GM23338 (cell line): ENCODE measurements at regions not wholly inside any gene's neighbourhood (a gene's known extent, or its start where the extent isn't known, plus 50 kb on each side); places are given as distances from the start of the nearest gene placed in this dataset.

Experiments used
- ATAC-seq: fragments of 200-7000 bp; cut with Tn5 transposase; 3 replicates; pipeline ENCODE4 v1.9.1; 2020
- DNase-seq: peaks from one replicate; pipeline ENCODE4 v3.0.0-alpha.2; 2015; ENCODE audit warnings: low spot score
- H2AFZ ChIP-seq: fragments of 200-600 bp; sonication (generic); 2 replicates; pipeline ENCODE4 v1.8.0; 2016; ENCODE audit warnings: antibody characterized with exemption, mild to moderate bottlenecking, moderate library complexity
- H3F3A ChIP-seq: fragments of 200-600 bp; sonication (generic); replicated peaks from 2 replicates; pipeline ENCODE4 v1.8.0; 2017; ENCODE audit warnings: antibody characterized with exemption, mixed run types, low read depth
- H3K27ac ChIP-seq: fragments of 200-600 bp; sonication (generic); 2 replicates; pipeline ENCODE4 v1.6.1; 2016; ENCODE audit warnings: low read depth
- H3K27me3 ChIP-seq: fragments of 200-600 bp; sonication (generic); 2 replicates; pipeline ENCODE4 v1.8.0; 2016; ENCODE audit warnings: mild to moderate bottlenecking, mixed run types, moderate library complexity; ENCODE audit not compliant: insufficient read depth
- H3K36me3 ChIP-seq: fragments of 200-600 bp; sonication (generic); 2 replicates; pipeline ENCODE4 v1.8.0; 2016; ENCODE audit warnings: mild to moderate bottlenecking; ENCODE audit not compliant: insufficient read depth
- H3K4me1 ChIP-seq: fragments of 200-600 bp; sonication (generic); 2 replicates; pipeline ENCODE4 v1.8.0; 2016; ENCODE audit warnings: mild to moderate bottlenecking, moderate library complexity; ENCODE audit not compliant: insufficient read depth
- H3K4me2 ChIP-seq: fragments of 200-600 bp; sonication (generic); 2 replicates; pipeline ENCODE4 v1.7.1; 2017; ENCODE audit warnings: mixed run types
- H3K4me3 ChIP-seq: fragments of 200-600 bp; sonication (generic); 2 replicates; pipeline ENCODE4 v1.6.1; 2016; ENCODE audit warnings: mixed run types
- H3K79me2 ChIP-seq: fragments of 200-600 bp; sonication (generic); replicated peaks from 2 replicates; pipeline ENCODE4 v1.8.0; 2017; ENCODE audit warnings: mild to moderate bottlenecking; ENCODE audit not compliant: insufficient read depth
- H3K9me2 ChIP-seq: fragments of 200-600 bp; sonication (generic); 2 replicates; pipeline ENCODE4 v1.8.0; 2017; ENCODE audit not compliant: insufficient read depth
- H4K20me1 ChIP-seq: fragments of 200-600 bp; sonication (generic); replicated peaks from 2 replicates; pipeline ENCODE4 v1.8.0; 2017; ENCODE audit warnings: mild to moderate bottlenecking; ENCODE audit not compliant: insufficient read depth
- H3K27ac Mint-ChIP-seq: 2 replicates; pipeline ENCODE4 v1.8.0; 2020; ENCODE audit warnings: inconsistent platforms, mild to moderate bottlenecking, moderate library complexity, mixed read lengths
- H3K27me3 Mint-ChIP-seq: 3 replicates; pipeline ENCODE4 v1.8.0; 2022; ENCODE audit warnings: low read depth, mild to moderate bottlenecking, moderate library complexity, mixed read lengths, inconsistent platforms; ENCODE audit not compliant: insufficient read depth, poor library complexity
- H3K36me3 Mint-ChIP-seq: 3 replicates; pipeline ENCODE4 v1.8.0; 2021; ENCODE audit warnings: low read depth, mild to moderate bottlenecking, inconsistent platforms, moderate library complexity, mixed read lengths
- H3K4me1 Mint-ChIP-seq: 3 replicates; pipeline ENCODE4 v1.8.0; 2020; ENCODE audit warnings: mild to moderate bottlenecking, inconsistent platforms, mixed read lengths
- H3K4me3 Mint-ChIP-seq: 3 replicates; pipeline ENCODE4 v1.8.0; 2021; ENCODE audit warnings: moderate library complexity, mild to moderate bottlenecking, inconsistent platforms, mixed read lengths
- H3K9me3 Mint-ChIP-seq: 3 replicates; pipeline ENCODE4 v1.8.0; 2020; ENCODE audit warnings: moderate library complexity, mild to moderate bottlenecking, inconsistent platforms, mixed read lengths
- CREB1 ChIP-seq: fragments of 250-450 bp; sonication (Bioruptor Pico); IDR thresholded peaks from 2 replicates; pipeline ENCODE4 v1.5.0; 2020; ENCODE audit warnings: low read depth, mild to moderate bottlenecking, moderate library complexity
- ETS1 ChIP-seq: IDR thresholded peaks from 2 replicates; pipeline ENCODE4 v1.6.1; 2016; ENCODE audit warnings: antibody characterized with exemption
- EZH2 ChIP-seq: fragments of 200-600 bp; sonication (generic); IDR thresholded peaks from one replicate; pipeline ENCODE4 v1.8.0; 2017; ENCODE audit warnings: antibody characterized with exemption, mild to moderate bottlenecking, low read depth; ENCODE audit not compliant: unreplicated experiment
- EZH2phosphoT487 ChIP-seq: fragments of 200-600 bp; sonication (generic); IDR thresholded peaks from one replicate; pipeline ENCODE4 v1.8.1; 2018; ENCODE audit warnings: antibody characterized with exemption; ENCODE audit not compliant: unreplicated experiment
- JUNB ChIP-seq: IDR thresholded peaks from one replicate; pipeline ENCODE4 v1.6.1; 2016; ENCODE audit warnings: antibody characterized with exemption; ENCODE audit not compliant: unreplicated experiment
- NANOG ChIP-seq: IDR thresholded peaks from 2 replicates; pipeline ENCODE4 v1.6.1; 2016; ENCODE audit warnings: antibody characterized with exemption, borderline replicate concordance
- POLR2AphosphoS5 ChIP-seq: IDR thresholded peaks from 2 replicates; pipeline ENCODE4 v1.6.1; 2016; ENCODE audit warnings: antibody characterized with exemption, low read depth
- REST ChIP-seq: IDR thresholded peaks from one replicate; pipeline ENCODE4 v1.6.1; 2018; ENCODE audit warnings: antibody characterized with exemption; ENCODE audit not compliant: unreplicated experiment
- STAT1 ChIP-seq: IDR thresholded peaks from one replicate; pipeline ENCODE4 v1.6.1; 2016; ENCODE audit warnings: antibody characterized with exemption; ENCODE audit not compliant: unreplicated experiment
- ZNF114 ChIP-seq: fragments of 250-450 bp; sonication (Bioruptor Pico); IDR thresholded peaks from 2 replicates; pipeline ENCODE4 v1.5.0; 2020; ENCODE audit warnings: mild to moderate bottlenecking, moderate library complexity
- ZNF331 ChIP-seq: fragments of 250-450 bp; sonication (Bioruptor Pico); IDR thresholded peaks from 2 replicates; pipeline ENCODE4 v1.5.0; 2020; ENCODE audit warnings: low read depth, mild to moderate bottlenecking, moderate library complexity
- ZNF462 ChIP-seq: fragments of 250-450 bp; sonication (Bioruptor Pico); IDR thresholded peaks from 2 replicates; pipeline ENCODE4 v1.5.0; 2020; ENCODE audit warnings: mild to moderate bottlenecking, moderate library complexity
- TF ChIP-seq, protein P1 (sequence below), 2 experiments: fragments of 200-600 bp in 1 of 2; sonication (generic) in 1 of 2; conservative IDR thresholded peaks; 2 replicates each; pipeline versions ENCODE4 v1.5.1 to v1.6.1; 2016 to 2017; ENCODE audit warnings: antibody characterized with exemption in 2 of 2, low read depth in 2 of 2, mild to moderate bottlenecking in 2 of 2, moderate library complexity in 1 of 2

- H3K9me2 ChIP-seq, result no peaks in the 10 kb centered on the region
- ATAC-seq, result no peak
- peak overlapping the region; percentile 79 for H2AFZ ChIP-seq
- Mint-ChIP-seq H3K27me3 (no peaks in the 10 kb centered on the region), H3K9me3 (no peaks in the 10 kb centered on the region), H3K36me3 (0 out of 3 replicates have a peak, but pooled peaks cover 3% of the 10 kb centered on the region), H3K27ac (no peak overlapping the region), H3K4me3 (no peak overlapping the region), H3K4me1 (peaks cover 12% of the 10 kb centered on the region)
- no peaks in the 10 kb centered on the region for H3K4me1 ChIP-seq
- no peak overlapping the region for H3K4me3 ChIP-seq
- no peak overlapping the region for H3K4me2 ChIP-seq
- no peaks in the 10 kb centered on the region for H3K36me3 ChIP-seq
- no peak for TF ChIP-seq ZNF462 (CRISPR knock-in tag)
- no peak for TF ChIP-seq ZNF114 (CRISPR knock-in tag)
- TF ChIP-seq CREB1 (CRISPR knock-in tag), result no peak
- no peak for TF ChIP-seq EZH2phosphoT487
- no peak for TF ChIP-seq STAT1
- TF ChIP-seq JUNB, result no peak
- no peak for TF ChIP-seq NANOG
- TF ChIP-seq REST, result no peak
- no peak for TF ChIP-seq ZNF331 (CRISPR knock-in tag)
- TF ChIP-seq EZH2, result no peak
- TF ChIP-seq POLR2AphosphoS5, result no peak
- TF ChIP-seq, protein P1, sequence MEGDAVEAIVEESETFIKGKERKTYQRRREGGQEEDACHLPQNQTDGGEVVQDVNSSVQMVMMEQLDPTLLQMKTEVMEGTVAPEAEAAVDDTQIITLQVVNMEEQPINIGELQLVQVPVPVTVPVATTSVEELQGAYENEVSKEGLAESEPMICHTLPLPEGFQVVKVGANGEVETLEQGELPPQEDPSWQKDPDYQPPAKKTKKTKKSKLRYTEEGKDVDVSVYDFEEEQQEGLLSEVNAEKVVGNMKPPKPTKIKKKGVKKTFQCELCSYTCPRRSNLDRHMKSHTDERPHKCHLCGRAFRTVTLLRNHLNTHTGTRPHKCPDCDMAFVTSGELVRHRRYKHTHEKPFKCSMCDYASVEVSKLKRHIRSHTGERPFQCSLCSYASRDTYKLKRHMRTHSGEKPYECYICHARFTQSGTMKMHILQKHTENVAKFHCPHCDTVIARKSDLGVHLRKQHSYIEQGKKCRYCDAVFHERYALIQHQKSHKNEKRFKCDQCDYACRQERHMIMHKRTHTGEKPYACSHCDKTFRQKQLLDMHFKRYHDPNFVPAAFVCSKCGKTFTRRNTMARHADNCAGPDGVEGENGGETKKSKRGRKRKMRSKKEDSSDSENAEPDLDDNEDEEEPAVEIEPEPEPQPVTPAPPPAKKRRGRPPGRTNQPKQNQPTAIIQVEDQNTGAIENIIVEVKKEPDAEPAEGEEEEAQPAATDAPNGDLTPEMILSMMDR (conservative IDR thresholded peaks at IDR 0.05; ENCODE audit: low read depth in 2 of 2), result no peak
- TF ChIP-seq ETS1, result no peak
- H3K27ac ChIP-seq, result no peak overlapping the region
- H3F3A ChIP-seq, result no peaks in the 10 kb centered on the region
- DNase-seq, result no peak
- no peaks in the 10 kb centered on the region for H3K79me2 ChIP-seq
- H4K20me1 ChIP-seq, result no peaks in the 10 kb centered on the region
- H3K27me3 ChIP-seq, result no peaks in the 10 kb centered on the region
Observed at GRCh38 chr3:135690664-135691063, 274.9 kb upstream of the PPP2R3A start.
